GM21367 (cell line): ENCODE measurements at regions not wholly inside any gene's neighbourhood (a gene's known extent, or its start where the extent isn't known, plus 50 kb on each side); places are given as distances from the start of the nearest gene placed in this dataset.

Source experiments
- ATAC-seq: cut with Tn5 transposase; IDR thresholded peaks from one replicate; pipeline ENCODE4 v1.9.1; 2021; ENCODE audit not compliant: unreplicated experiment

- no peak for ATAC-seq
Measured at GRCh38 chrY:7262531-7262930, 351.0 kb upstream of the AMELY start.

- ATAC-seq, result no peak
Measured at GRCh38 chrY:7261254-7261653, 349.7 kb upstream of the AMELY start.

- no peak for ATAC-seq
Measured at GRCh38 chrY:7240101-7240500, 328.5 kb upstream of the AMELY start.

GRCh38 chrY:7211971-7212370 is 300.4 kb upstream of the AMELY start:
- ATAC-seq, result no peak

GRCh38 chrY:7204456-7204855 is 292.9 kb upstream of the AMELY start:
- no peak for ATAC-seq

- ATAC-seq, result no peak
Measured at GRCh38 chrY:7182591-7182990, 271.0 kb upstream of the AMELY start.

- no peak for ATAC-seq
Measured at GRCh38 chrY:7177631-7178030, 266.1 kb upstream of the AMELY start.

- no peak for ATAC-seq
Measured at GRCh38 chrY:7169475-7169874, 257.9 kb upstream of the AMELY start.

GRCh38 chrY:7141477-7141876 is 229.9 kb upstream of the AMELY start:
- ATAC-seq, result no peak
